Nephron (organoid): ENCODE measurements at regions not wholly inside any gene's neighbourhood (a gene's known extent, or its start where the extent isn't known, plus 50 kb on each side); places are given as distances from the start of the nearest gene placed in this dataset.
A peak's percentile ranks its signal among the peaks of the same experiment; 100 is the strongest.

ENCODE experiments used
- H3K27ac Mint-ChIP-seq, 3 experiments: 2 replicates each; pipeline ENCODE4 v1.8.0; 2020; ENCODE audit warnings: mixed read lengths in 3 of 3, mild to moderate bottlenecking in 2 of 3, moderate library complexity in 1 of 3
- H3K27me3 Mint-ChIP-seq: 2 replicates; pipeline ENCODE4 v1.8.0; 2021; ENCODE audit warnings: low read depth, mild to moderate bottlenecking, moderate library complexity, mixed read lengths
- H3K36me3 Mint-ChIP-seq: 2 replicates; pipeline ENCODE4 v1.8.0; 2020; ENCODE audit warnings: low read depth, mixed read lengths
- H3K4me1 Mint-ChIP-seq: 2 replicates; pipeline ENCODE4 v1.8.0; 2020; ENCODE audit warnings: mixed read lengths
- H3K4me3 Mint-ChIP-seq, 3 experiments: 2 replicates each; pipeline ENCODE4 v1.8.0; 2020; ENCODE audit warnings: mild to moderate bottlenecking in 3 of 3, mixed read lengths in 3 of 3, moderate library complexity in 2 of 3
- H3K9me3 Mint-ChIP-seq: 2 replicates; pipeline ENCODE4 v1.8.0; 2020; ENCODE audit warnings: mixed read lengths
- CTCF ChIP-seq, 3 experiments: fragments of 200-600 bp; sonication (generic); IDR thresholded peaks; one replicate each; pipeline ENCODE4 v1.5.0; 2021; ENCODE audit warnings: antibody characterized with exemption in 3 of 3; ENCODE audit not compliant: unreplicated experiment in 3 of 3

GRCh38 chr13:59358014-59358413 lies 805.7 kb downstream of the DIAPH3 start:
- no peaks in the 10 kb centered on the region for H3K27me3 Mint-ChIP-seq
- H3K4me3 Mint-ChIP-seq = no peak overlapping the region
- H3K9me3 Mint-ChIP-seq = no peaks in the 10 kb centered on the region
- peak overlapping the region; percentile 75 to 98 (median 96) for H3K27ac Mint-ChIP-seq
- H3K36me3 Mint-ChIP-seq = no peaks in the 10 kb centered on the region
- H3K4me1 Mint-ChIP-seq = peaks cover 57% of the 10 kb centered on the region
- TF ChIP-seq CTCF (IDR thresholded peaks at IDR 0.05; ENCODE audit: unreplicated experiment in 3 of 3) = no peak

- no peak for TF ChIP-seq CTCF (IDR thresholded peaks at IDR 0.05; ENCODE audit: unreplicated experiment in 3 of 3)
- Mint-ChIP-seq H3K27me3 (no peaks in the 10 kb centered on the region), H3K36me3 (no peaks in the 10 kb centered on the region)
These were observed 803.6 kb downstream of the DIAPH3 start for GRCh38 chr13:59360108-59360507.

GRCh38 chr13:59360916-59361315 lies 802.8 kb downstream of the DIAPH3 start:
- TF ChIP-seq CTCF (IDR thresholded peaks at IDR 0.05; ENCODE audit: unreplicated experiment in 3 of 3) = no peak
- H3K36me3 Mint-ChIP-seq = no peaks in the 10 kb centered on the region
- peak overlapping the region; percentile 45 to 86 (median 45) for H3K27ac Mint-ChIP-seq
- peaks cover 52% of the 10 kb centered on the region for H3K4me1 Mint-ChIP-seq
- no peaks in the 10 kb centered on the region for H3K27me3 Mint-ChIP-seq
- no peaks in the 10 kb centered on the region for H3K9me3 Mint-ChIP-seq
- H3K4me3 Mint-ChIP-seq = no peak overlapping the region

More at GRCh38 chr13:59360108-59360507, 803.6 kb downstream of the DIAPH3 start:
- Mint-ChIP-seq H3K4me3 (no peak overlapping the region), H3K9me3 (no peaks in the 10 kb centered on the region), H3K27ac (peak overlapping the region; percentile 39 to 56 (median 45)), H3K4me1 (peaks cover 60% of the 10 kb centered on the region)

- Mint-ChIP-seq H3K4me1 (peaks cover 28% of the 10 kb centered on the region), H3K4me3 (no peak overlapping the region), H3K27me3 (no peaks in the 10 kb centered on the region), H3K36me3 (no peaks in the 10 kb centered on the region), H3K9me3 (no peaks in the 10 kb centered on the region), H3K27ac (peak overlapping the region in 1 of 3 experiments; percentile 41)
- TF ChIP-seq CTCF (IDR thresholded peaks at IDR 0.05; ENCODE audit: unreplicated experiment in 3 of 3) = no peak
These were observed 800.4 kb downstream of the DIAPH3 start for GRCh38 chr13:59363313-59363712.

- Mint-ChIP-seq H3K4me3 (no peak overlapping the region), H3K27ac (no peak overlapping the region), H3K9me3 (no peaks in the 10 kb centered on the region), H3K4me1 (peaks cover 28% of the 10 kb centered on the region), H3K27me3 (no peaks in the 10 kb centered on the region), H3K36me3 (no peaks in the 10 kb centered on the region)
- no peak for TF ChIP-seq CTCF (IDR thresholded peaks at IDR 0.05; ENCODE audit: unreplicated experiment in 3 of 3)
These were observed 799.8 kb downstream of the DIAPH3 start for GRCh38 chr13:59363947-59364346.

GRCh38 chr13:59364641-59365085 lies 799.1 kb downstream of the DIAPH3 start:
- no peaks in the 10 kb centered on the region for H3K27me3 Mint-ChIP-seq
- H3K4me1 Mint-ChIP-seq = peaks cover 26% of the 10 kb centered on the region
- H3K36me3 Mint-ChIP-seq = no peaks in the 10 kb centered on the region
- H3K4me3 Mint-ChIP-seq = no peak overlapping the region
- no peak for TF ChIP-seq CTCF (IDR thresholded peaks at IDR 0.05; ENCODE audit: unreplicated experiment in 3 of 3)
- H3K9me3 Mint-ChIP-seq = no peaks in the 10 kb centered on the region
- peak overlapping the region in 2 of 3 experiments; percentile 17 to 66 for H3K27ac Mint-ChIP-seq
